Epithelial cell of esophagus (primary cell): ENCODE measurements at regions not wholly inside any gene's neighbourhood (a gene's known extent, or its start where the extent isn't known, plus 50 kb on each side); places are given as distances from the start of the nearest gene placed in this dataset.
"Not testable (repeated sequence)": the region's sequence is repeated elsewhere in the genome, so short reads cannot be mapped to it uniquely, and the experiment has no call there.

Experiments used
- DNase-seq: peaks from one replicate; pipeline ENCODE4 v3.0.0; 2010; ENCODE audit warnings: low read depth
- H3K4me3 ChIP-seq: 2 replicates; pipeline ENCODE4 v1.5.1; 2011; ENCODE audit warnings: mild to moderate bottlenecking, low read length, control low read depth
- TF ChIP-seq, protein P1 (sequence below): IDR thresholded peaks from 2 replicates; pipeline ENCODE4 v1.5.1; 2011; ENCODE audit warnings: low read depth, mild to moderate bottlenecking, low read length, control low read depth, inconsistent platforms; ENCODE audit not compliant: insufficient read depth; ENCODE audit errors: missing control alignments

GRCh38 chr13:18665124-18665523 lies 516.5 kb downstream of the TUBA3C start:
- not testable (repeated sequence) for H3K4me3 ChIP-seq, DNase-seq

DNA sequence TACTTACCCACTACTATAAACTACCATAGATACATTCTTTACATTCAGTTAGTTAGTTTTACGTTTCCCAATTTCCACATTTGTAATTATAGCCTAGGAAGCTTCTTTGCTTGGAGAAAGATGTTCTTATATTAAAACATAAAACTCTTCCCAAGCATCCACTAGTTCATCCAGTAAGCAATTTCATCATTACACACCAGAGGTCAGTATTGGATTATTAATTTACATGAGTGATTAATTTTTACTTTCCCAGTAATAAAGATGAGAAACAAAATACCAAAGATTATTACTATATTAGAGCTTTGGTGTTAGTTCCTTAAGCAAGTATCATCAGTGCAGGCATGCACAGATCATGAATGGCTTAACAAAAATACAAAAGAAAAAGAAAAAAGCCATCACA lies 518.4 kb downstream of the TUBA3C start:
- not testable (repeated sequence) for H3K4me3 ChIP-seq, DNase-seq

DNA sequence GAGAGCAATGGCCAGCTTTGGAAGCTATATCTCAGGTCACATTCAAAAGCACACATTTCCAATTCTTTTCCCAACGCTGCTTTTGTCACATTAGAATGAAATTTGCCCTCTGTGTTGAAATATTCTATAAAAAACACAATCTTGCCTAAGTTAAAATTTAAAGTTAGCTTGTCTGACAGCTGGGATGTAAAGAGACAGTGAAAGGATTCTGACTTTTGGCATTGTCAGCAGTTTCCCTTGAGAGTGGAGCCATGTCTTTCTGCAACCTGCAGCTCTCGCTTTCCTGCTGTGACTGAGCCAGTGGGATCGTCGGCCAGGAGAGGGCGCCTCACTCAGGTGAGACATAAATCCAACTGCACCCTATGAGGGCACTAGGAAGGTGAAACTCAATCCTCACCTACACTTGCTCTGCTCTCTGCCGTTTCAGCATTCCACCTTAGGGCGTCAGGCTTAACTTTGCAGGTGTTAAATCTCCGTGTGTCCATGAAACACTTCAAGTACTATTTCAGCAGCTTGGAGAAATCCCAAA lies 537.9 kb downstream of the TUBA3C start:
- not testable (repeated sequence) for DNase-seq

GRCh38 chr13:18628928-18629327 lies 552.7 kb downstream of the TUBA3C start:
- not testable (repeated sequence) for DNase-seq, H3K4me3 ChIP-seq

More for the DNA sequence above, 537.9 kb downstream of the TUBA3C start:
- not testable (repeated sequence) for H3K4me3 ChIP-seq

- TF ChIP-seq, protein P1, sequence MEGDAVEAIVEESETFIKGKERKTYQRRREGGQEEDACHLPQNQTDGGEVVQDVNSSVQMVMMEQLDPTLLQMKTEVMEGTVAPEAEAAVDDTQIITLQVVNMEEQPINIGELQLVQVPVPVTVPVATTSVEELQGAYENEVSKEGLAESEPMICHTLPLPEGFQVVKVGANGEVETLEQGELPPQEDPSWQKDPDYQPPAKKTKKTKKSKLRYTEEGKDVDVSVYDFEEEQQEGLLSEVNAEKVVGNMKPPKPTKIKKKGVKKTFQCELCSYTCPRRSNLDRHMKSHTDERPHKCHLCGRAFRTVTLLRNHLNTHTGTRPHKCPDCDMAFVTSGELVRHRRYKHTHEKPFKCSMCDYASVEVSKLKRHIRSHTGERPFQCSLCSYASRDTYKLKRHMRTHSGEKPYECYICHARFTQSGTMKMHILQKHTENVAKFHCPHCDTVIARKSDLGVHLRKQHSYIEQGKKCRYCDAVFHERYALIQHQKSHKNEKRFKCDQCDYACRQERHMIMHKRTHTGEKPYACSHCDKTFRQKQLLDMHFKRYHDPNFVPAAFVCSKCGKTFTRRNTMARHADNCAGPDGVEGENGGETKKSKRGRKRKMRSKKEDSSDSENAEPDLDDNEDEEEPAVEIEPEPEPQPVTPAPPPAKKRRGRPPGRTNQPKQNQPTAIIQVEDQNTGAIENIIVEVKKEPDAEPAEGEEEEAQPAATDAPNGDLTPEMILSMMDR, result no peak
- H3K4me3 ChIP-seq, result no peak overlapping the region
- DNase-seq, result no peak
Measured at GRCh38 chr13:18628428-18628827, 553.2 kb downstream of the TUBA3C start.

DNA sequence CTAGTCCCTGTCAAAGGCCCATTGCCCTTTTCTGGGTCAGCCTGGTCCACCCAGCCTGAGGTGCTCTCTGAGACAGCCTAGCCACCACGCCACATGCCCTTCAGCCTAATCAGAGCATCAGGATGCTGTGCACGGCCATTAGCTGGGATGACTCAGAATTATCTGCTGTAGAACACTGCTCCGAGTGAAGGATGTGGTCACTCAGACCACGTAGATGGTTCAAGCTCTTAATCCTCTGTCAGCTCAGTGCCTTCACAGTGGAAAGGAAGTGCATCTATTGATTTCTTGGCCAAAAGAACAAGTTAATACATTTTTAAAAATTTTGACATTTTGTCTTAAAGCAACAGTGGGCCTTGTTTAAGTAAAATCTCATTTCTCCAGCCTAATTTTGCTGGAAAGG lies 557.6 kb downstream of the TUBA3C start:
- DNase-seq, result not testable (repeated sequence)

DNA sequence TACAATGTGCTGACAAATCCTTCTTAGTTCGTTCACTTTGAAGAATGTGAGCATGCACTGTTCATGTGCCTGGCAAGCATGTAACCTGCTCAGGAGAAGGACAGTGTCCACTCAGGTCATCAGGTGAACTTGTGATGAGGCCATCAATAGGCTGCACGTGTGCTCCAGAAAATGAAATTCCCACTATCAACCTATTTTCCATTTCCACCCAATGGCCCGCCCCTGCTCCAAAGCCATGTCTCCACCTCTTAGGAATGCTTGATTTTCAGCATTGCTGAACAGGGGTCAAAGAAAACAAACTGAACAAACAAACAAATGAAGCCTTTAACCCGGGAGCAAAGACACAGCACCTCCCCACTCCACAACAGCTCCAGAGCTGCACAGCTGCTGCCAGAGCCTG lies 563.2 kb downstream of the TUBA3C start:
- not testable (repeated sequence) for DNase-seq, H3K4me3 ChIP-seq

More for the DNA sequence above, 557.6 kb downstream of the TUBA3C start:
- H3K4me3 ChIP-seq, result not testable (repeated sequence)

DNA sequence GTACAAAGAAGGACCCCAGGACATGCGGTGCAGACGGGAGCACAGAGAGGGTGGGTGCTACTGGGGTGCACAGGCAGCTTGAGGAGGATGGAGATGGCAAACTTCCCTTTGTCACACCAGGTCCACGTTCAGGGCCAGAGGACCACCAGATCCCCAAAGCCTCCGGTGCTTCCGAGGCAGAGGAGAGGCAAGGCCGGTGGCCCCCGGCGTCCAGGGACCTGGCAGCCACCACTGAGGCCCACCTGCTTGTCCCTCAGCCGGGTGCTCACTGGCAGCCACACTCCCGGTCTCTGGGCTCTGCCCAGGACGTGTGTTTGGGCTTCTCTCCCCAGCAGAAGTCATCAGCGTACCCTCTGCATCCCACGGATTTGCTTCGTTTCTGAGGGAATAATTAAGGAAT lies 571.1 kb downstream of the TUBA3C start:
- not testable (repeated sequence) for H3K4me3 ChIP-seq, DNase-seq

DNA sequence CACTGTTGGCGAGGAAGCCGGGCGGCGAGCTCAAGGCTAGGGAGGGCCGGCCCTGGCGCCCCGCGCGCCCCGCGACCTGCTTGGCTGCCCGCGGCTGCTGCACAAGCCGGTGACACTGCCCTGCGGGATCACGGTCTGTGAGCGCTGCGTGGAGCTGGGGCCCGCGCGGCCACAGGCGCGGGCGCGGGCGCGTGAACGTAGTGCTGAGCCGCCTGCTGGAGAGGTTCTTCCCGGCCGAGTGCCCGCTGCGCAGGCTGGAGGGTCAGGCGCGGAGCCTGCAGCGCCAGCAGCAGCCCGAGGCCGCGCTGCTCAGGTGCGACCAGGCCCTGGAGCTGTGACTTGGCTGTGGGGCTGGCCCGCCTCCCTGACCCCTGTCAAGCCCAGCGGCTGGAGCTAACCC lies 572.3 kb downstream of the TUBA3C start:
- DNase-seq, H3K4me3 ChIP-seq: not testable (repeated sequence)

DNA sequence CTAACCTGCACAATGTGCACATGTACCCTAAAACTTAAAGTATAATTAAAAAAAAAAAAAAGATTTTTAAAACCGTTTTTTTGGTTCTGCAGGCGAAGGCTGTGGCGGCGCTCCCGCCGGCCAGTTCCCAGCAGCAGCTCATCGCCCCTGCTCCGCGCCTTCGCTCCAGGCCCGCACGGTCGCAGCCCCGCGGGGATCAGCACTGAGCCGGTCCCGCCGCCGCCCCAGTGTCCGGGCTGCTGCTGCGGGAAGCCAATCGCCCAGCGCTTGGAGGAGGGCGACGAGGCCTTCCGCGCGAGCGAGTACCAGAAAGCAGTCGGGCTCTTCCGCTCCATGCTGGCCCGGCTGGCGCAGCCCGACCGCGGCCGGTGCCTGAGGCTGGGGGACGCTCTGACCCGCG lies 572.8 kb downstream of the TUBA3C start:
- not testable (repeated sequence) for DNase-seq, H3K4me3 ChIP-seq

DNA sequence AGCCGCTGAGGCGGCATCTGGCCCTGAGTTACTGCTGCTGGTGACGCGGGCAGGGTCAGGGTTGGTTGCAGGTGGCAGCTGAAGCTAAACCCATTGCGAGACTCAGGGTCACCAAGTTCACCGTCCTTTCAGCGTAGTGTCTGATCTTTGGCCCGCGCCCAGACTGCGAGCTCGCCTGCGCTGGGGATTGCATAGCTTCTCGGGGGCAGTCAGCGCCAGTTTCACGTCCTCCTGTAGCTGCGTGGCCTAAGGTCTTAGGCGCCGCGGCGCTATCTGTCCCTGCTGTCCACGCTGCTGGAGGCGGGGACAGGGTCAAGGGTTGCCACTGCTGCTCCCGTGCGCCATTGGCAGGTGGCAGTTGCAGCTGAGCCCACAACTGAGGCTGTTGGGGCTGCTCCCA lies 581.3 kb downstream of the TUBA3C start:
- DNase-seq, H3K4me3 ChIP-seq: not testable (repeated sequence)

GRCh38 chr13:18599791-18600211 lies 581.8 kb downstream of the TUBA3C start:
- not testable (repeated sequence) for DNase-seq, H3K4me3 ChIP-seq

DNA sequence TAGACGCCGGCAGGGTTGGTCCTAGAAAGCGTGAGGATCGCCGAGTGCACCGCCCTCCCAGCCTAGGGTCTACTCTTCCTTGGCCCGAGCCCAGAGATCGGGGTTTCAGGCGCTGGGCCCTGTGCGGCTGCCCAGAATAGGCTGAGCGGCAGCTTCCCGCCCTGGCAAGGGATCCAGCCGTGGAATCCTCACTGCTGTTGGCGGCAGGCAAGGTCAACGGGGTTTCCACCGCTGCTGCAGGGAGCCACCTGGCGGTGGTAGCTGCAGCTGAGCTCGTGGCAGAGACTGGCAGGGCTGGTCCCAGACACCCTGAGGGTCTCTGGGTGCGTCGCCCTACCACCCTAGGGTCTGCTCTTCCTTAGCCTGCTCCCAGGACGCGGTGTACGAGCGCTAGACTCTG lies 583.1 kb downstream of the TUBA3C start:
- H3K4me3 ChIP-seq, DNase-seq: not testable (repeated sequence)

DNA sequence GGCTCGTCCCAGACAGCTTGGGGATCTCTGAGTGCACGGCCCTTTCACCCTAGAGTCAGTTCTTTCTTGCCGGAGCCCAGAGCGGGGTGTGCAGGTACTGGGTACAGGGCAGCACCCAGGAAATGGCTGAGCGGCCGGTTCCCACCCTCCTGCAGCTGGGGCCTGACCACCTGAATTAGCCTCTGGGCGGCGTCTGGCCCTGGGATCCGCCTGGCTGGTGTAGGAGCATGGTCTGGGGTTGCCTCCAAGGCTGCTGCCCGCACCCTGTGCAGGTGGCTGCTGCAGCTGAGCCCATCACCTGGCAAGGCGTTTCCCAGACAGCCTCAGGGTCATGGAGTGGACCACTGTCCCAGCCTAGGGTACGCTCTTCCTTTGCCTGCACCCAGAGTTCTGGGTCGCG lies 583.7 kb downstream of the TUBA3C start:
- DNase-seq, H3K4me3 ChIP-seq: not testable (repeated sequence)

DNA sequence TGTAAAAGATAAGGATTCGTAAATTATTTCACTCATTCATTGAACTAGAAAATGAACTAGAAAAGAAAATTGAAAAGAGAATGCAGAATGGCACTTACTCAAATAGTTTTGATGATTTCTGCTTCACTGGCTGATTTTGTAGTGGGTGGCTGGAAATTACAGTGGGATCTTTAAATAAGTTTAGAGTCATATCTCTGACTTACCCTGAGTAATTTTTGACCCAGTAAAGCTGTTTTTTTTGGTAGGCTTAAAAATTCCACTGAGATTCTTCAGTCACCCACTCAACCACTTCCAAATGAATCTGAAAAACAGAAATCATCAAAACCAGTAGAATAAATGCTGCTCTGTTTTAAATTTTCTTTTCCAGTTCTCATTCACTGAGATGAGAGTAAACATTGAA lies 604.5 kb downstream of the TUBA3C start:
- H3K4me3 ChIP-seq, DNase-seq: not testable (repeated sequence)

GRCh38 chr13:18567890-18568289 lies 613.7 kb downstream of the TUBA3C start:
- not testable (repeated sequence) for DNase-seq, H3K4me3 ChIP-seq
